Heart left ventricle (tissue), 16 donors: ENCODE measurements at regions not wholly inside any gene's neighbourhood (a gene's known extent, or its start where the extent isn't known, plus 50 kb on each side); places are given as distances from the start of the nearest gene placed in this dataset.

Experiments
- ATAC-seq, 4 donors: fragments of 200-7000 bp; cut with Tn5 transposase; one replicate each; pipeline ENCODE4 v1.9.1; 2020 to 2022; ENCODE audit warnings: moderate library complexity in 4 of 4, mild to moderate bottlenecking in 3 of 4, moderate number of reproducible peaks in 1 of 4
- DNase-seq, 5 donors: peaks; one replicate each; pipeline ENCODE4 v3.0.0-alpha.2; 2020
- H3K27ac ChIP-seq, 12 donors: fragments of 200-600 bp; sonication (generic) in 4 of 12; one replicate each; pipeline versions ENCODE4 v1.5.0 to v1.8.0; 2016 to 2022; ENCODE audit warnings: mild to moderate bottlenecking in 2 of 12
- H3K27me3 ChIP-seq, 9 donors: fragments of 200-600 bp; sonication (generic) in 2 of 9; one replicate each; pipeline versions ENCODE4 v1.5.1 to v1.8.0; 2016 to 2022; ENCODE audit warnings: mild to moderate bottlenecking in 3 of 9
- H3K36me3 ChIP-seq, 9 donors: fragments of 200-600 bp; sonication (generic) in 2 of 9; one replicate each; pipeline versions ENCODE4 v1.5.0 to v1.8.0; 2018 to 2022; ENCODE audit warnings: mild to moderate bottlenecking in 2 of 9
- H3K4me1 ChIP-seq, 12 donors: fragments of 200-600 bp; sonication (generic) in 4 of 12; one replicate each; pipeline versions ENCODE4 v1.5.0 to v1.8.0; 2016 to 2022; ENCODE audit warnings: mild to moderate bottlenecking in 3 of 12
- H3K4me3 ChIP-seq, 12 donors: fragments of 200-600 bp; sonication (generic) in 4 of 12; one replicate each; pipeline versions ENCODE4 v1.5.0 to v1.8.0; 2017 to 2022; ENCODE audit warnings: mild to moderate bottlenecking in 9 of 12, moderate library complexity in 4 of 12
- H3K9me3 ChIP-seq, 12 donors: fragments of 200-600 bp; sonication (generic) in 4 of 12; one replicate each; pipeline versions ENCODE4 v1.5.0 to v1.8.0; 2016 to 2022; ENCODE audit warnings: mild to moderate bottlenecking in 1 of 12
- POLR2A ChIP-seq, 2 donors: fragments of 450-650 bp; IDR thresholded peaks; one replicate each; pipeline ENCODE4 v1.6.1; 2017; ENCODE audit warnings: antibody characterized with exemption in 2 of 2, mild to moderate bottlenecking in 2 of 2, moderate library complexity in 2 of 2
- WGBS, 4 donors: extraction: QIAGEN DNeasy Blood & Tissue Kit in 2 of 4; methylation state at CpG; one replicate each; pipeline versions ENCODE4 v1.1.5 to v1.1.7; 2013 to 2018; 5-methylcytosine and 5-hydroxymethylcytosine counted together
- intact Hi-C, 10 donors: fragments of 100-400 bp; cut with DNase I; formaldehyde crosslinking; loops; one replicate each; pipeline versions ENCODE4 v1.11.1 to v1.14.2; 2022
- TF ChIP-seq, protein P1 (sequence below), 12 donors: fragments of 200-600 bp; sonication (generic) in 4 of 12; IDR thresholded peaks; one replicate each; pipeline versions ENCODE4 v1.5.0 to v1.8.0; 2018 to 2022; ENCODE audit warnings: antibody characterized with exemption in 12 of 12, mild to moderate bottlenecking in 5 of 12
- donor health status: ischemic (EF 13 %, LVEDD 7.1; RV severe dilation, severe dysfunction).
- donor health status: healthy with polysubstance abuse.
- donor health status: DM: no; HTN: yes; CAD: no.
- donor health status: DM: no; HTN: no; CAD: no.
- donor health status: ischemic (EF 25% LVEDD 6.9; RV normal size, moderate dysfunction).
- donor health status: ischemic (EF 25% LVEDD 5.7; RV mildly dilated, moderate dysfunction).
- donor health status: healthy.
- donor health status: DM: yes; HTN: yes; CAD: no.
- donor health status: ischemic (EF 35%, LVEDD 5.7; RV mildly dilated, moderate dysfunction).
- donor health status: nonischemic (EF 11% LVEDD 7.7; RV severe dilation, severe dysfunction).
- donor health status: DM: yes; HTN: yes; CAD: no.
- donor health status: PGD.
- donor health status: ischemic (EF 29% LVEDD 5.4; RV normal size, mild dysfunction).
- donor health status: nonischemic (EF 23%, LVEDD 6.1; RV moderate dilation, normal function).

GRCh38 chr11:127115844-127116243, 115.3 kb upstream of the KIRREL3 start:
- ATAC-seq = no peak
- H3K4me3 ChIP-seq = no peak overlapping the region
- H3K9me3 ChIP-seq = no peaks in the 10 kb centered on the region
- H3K36me3 ChIP-seq = no peaks in the 10 kb centered on the region
- 93 to 97% (median 95%) methylated on average over 17 of the region's 17 CpGs for WGBS, 4 donors
- DNase-seq = no peak
- H3K27me3 ChIP-seq = peaks cover 0 to 4% (median 0%) of the 10 kb centered on the region in 9 donors
- H3K4me1 ChIP-seq = peaks cover 0 to 4% (median 0%) of the 10 kb centered on the region in 12 donors
- intact Hi-C loops = no loop called here
- no peak for TF ChIP-seq POLR2A (IDR thresholded peaks at IDR 0.05)
- TF ChIP-seq, protein P1, sequence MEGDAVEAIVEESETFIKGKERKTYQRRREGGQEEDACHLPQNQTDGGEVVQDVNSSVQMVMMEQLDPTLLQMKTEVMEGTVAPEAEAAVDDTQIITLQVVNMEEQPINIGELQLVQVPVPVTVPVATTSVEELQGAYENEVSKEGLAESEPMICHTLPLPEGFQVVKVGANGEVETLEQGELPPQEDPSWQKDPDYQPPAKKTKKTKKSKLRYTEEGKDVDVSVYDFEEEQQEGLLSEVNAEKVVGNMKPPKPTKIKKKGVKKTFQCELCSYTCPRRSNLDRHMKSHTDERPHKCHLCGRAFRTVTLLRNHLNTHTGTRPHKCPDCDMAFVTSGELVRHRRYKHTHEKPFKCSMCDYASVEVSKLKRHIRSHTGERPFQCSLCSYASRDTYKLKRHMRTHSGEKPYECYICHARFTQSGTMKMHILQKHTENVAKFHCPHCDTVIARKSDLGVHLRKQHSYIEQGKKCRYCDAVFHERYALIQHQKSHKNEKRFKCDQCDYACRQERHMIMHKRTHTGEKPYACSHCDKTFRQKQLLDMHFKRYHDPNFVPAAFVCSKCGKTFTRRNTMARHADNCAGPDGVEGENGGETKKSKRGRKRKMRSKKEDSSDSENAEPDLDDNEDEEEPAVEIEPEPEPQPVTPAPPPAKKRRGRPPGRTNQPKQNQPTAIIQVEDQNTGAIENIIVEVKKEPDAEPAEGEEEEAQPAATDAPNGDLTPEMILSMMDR (IDR thresholded peaks at IDR 0.05) = no peak
- H3K27ac ChIP-seq = no peak overlapping the region

GRCh38 chr11:127114035-127114434, 113.5 kb upstream of the KIRREL3 start:
- ATAC-seq = no peak

GRCh38 chr11:127110542-127110941, 110.0 kb upstream of the KIRREL3 start:
- ATAC-seq (no peak), DNase-seq (no peak)
- TF ChIP-seq, protein P1 (IDR thresholded peaks at IDR 0.05) = no peak
- TF ChIP-seq POLR2A (IDR thresholded peaks at IDR 0.05) = no peak
- Histone ChIP-seq H3K4me3 (no peak overlapping the region), H3K27me3 (peaks cover 0 to 22% (median 0%) of the 10 kb centered on the region in 9 donors), H3K9me3 (no peaks in the 10 kb centered on the region), H3K4me1 (peaks cover 0 to 15% (median 0%) of the 10 kb centered on the region in 12 donors), H3K27ac (no peak overlapping the region), H3K36me3 (no peaks in the 10 kb centered on the region)
- 13 to 23% (median 17%) methylated on average over 6 of the region's 6 CpGs for WGBS, 4 donors
- intact Hi-C loops = no loop called here

More at GRCh38 chr11:127114035-127114434, 113.5 kb upstream of the KIRREL3 start:
- Histone ChIP-seq H3K9me3 (no peaks in the 10 kb centered on the region), H3K4me1 (peaks cover 0 to 15% (median 0%) of the 10 kb centered on the region in 12 donors), H3K27ac (no peak overlapping the region), H3K27me3 (peaks cover 0 to 4% (median 0%) of the 10 kb centered on the region in 9 donors), H3K36me3 (no peaks in the 10 kb centered on the region), H3K4me3 (no peak overlapping the region)
- DNase-seq = no peak
- TF ChIP-seq, protein P1 (IDR thresholded peaks at IDR 0.05) = no peak
- TF ChIP-seq POLR2A (IDR thresholded peaks at IDR 0.05) = no peak
- intact Hi-C loops = no loop called here
- 51 to 67% (median 62%) methylated on average over 5 of the region's 5 CpGs for WGBS, 4 donors

DNA sequence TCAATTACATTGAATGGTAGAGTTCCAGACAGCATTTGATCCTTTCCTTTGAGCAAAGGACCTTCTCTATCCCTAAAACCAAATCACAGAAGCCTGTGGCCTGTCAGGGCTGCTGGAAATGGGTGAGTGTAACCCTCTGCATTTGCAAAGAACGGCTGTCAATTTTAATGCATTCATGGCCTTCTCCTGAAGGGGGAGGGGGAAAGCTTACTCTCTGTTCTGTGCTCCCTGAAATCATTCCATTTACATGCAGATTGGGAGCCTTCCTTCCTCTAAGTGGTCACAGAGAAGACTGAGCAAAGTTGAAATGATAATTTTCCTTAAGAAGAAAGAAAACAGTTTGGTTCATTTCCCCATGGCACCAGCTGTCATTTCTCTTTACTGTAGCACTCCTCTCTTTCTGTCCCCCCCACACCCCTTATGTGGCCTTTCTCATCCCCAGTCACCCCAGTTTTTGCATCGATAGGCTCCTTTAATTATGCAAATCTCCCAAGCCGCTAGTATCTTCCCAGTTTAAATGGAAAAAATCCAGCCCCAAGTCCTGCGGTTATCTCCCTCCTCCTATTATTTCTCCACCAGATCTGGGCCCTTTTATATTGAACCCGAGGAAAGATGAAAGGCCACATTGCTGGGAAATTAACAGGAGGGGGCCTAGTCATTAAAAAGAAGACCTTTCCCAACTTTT, 109.4 kb upstream of the KIRREL3 start:
- DNase-seq = no peak
- no peaks in the 10 kb centered on the region for H3K9me3 ChIP-seq
- TF ChIP-seq, protein P1 (IDR thresholded peaks at IDR 0.05) = no peak
- TF ChIP-seq POLR2A (IDR thresholded peaks at IDR 0.05) = no peak

More for the DNA sequence above, 109.4 kb upstream of the KIRREL3 start:
- Histone ChIP-seq H3K27me3 (peaks cover 0 to 26% (median 0%) of the 10 kb centered on the region in 9 donors), H3K4me1 (peaks cover 0 to 15% (median 0%) of the 10 kb centered on the region in 12 donors), H3K4me3 (no peak overlapping the region), H3K36me3 (no peaks in the 10 kb centered on the region), H3K27ac (no peak overlapping the region)
- 31 to 48% (median 40%) methylated on average over 5 of the region's 5 CpGs for WGBS, 4 donors
- intact Hi-C loops = no loop called here
- no peak for ATAC-seq
